ENCODE measurements at regions not wholly inside any gene's neighbourhood (a gene's known extent, or its start where the extent isn't known, plus 50 kb on each side); places are given as distances from the start of the nearest gene placed in this dataset.

GRCh38 chr13:59463023-59463422, 700.7 kb downstream of the DIAPH3 start:
- H3K4me3 ChIP-seq (ENCODE audit: control extremely low read depth in 1 of 5, extremely low read depth in 1 of 5, insufficient read depth in 1 of 5, low read depth in 2 of 5, low read length in 4 of 5), result no peak overlapping the region
- no peaks in the 10 kb centered on the region for H3K9me3 Mint-ChIP-seq (ENCODE audit: insufficient read depth)
- H2AFZ ChIP-seq (ENCODE audit: insufficient read depth, low read depth, low read length, poor library complexity, severe bottlenecking), result no peak overlapping the region
- no peaks in the 10 kb centered on the region for H3K4me1 Mint-ChIP-seq
- DNase-seq, result no peak
- H3K4me2 ChIP-seq (replicated peaks; ENCODE audit: low read depth, low read length, poor library complexity, severe bottlenecking), result no peak overlapping the region
- TF ChIP-seq EZH2 (IDR thresholded peaks at IDR 0.05; ENCODE audit: borderline replicate concordance, insufficient read depth, low read depth, low read length, poor library complexity, severe bottlenecking) (no peak), CTCF (IDR thresholded peaks at IDR 0.05) (no peak)
- H3K4me3 Mint-ChIP-seq, result no peak overlapping the region
- peaks cover 0 to 6% of the 10 kb centered on the region in 2 donors for H3K4me1 ChIP-seq (ENCODE audit: control insufficient read depth in 2 of 2, insufficient read depth in 2 of 2, low read length in 2 of 2)
- POLR2A ChIA-PET, result no interaction called here
- no peak overlapping the region for H3K27ac Mint-ChIP-seq
- CTCF ChIA-PET, result no interaction called here
- intact Hi-C loops (cut with micrococcal nuclease), result no loop called here
- WGBS (ENCODE audit: insufficient coverage), result 97% methylated on average over 3 of the region's 3 CpGs
- no peaks in the 10 kb centered on the region for H3K27me3 ChIP-seq (replicated peaks in 1 of 4; ENCODE audit: control extremely low read depth in 1 of 4, control insufficient read depth in 3 of 4, insufficient read depth in 4 of 4, low read length in 3 of 4)
- no peak overlapping the region for H3K9ac ChIP-seq (ENCODE audit: low read length)
- H3K27ac ChIP-seq (ENCODE audit: low read length in 2 of 2), result no peak overlapping the region
- no peaks in the 10 kb centered on the region for H4K20me1 ChIP-seq (ENCODE audit: control insufficient read depth, insufficient read depth, low read length, poor library complexity, severe bottlenecking)
- no peak for ATAC-seq (ENCODE audit: low read depth)
- peaks cover 0 to 3% (median 0%) of the 10 kb centered on the region in 3 donors for H3K9me3 ChIP-seq (ENCODE audit: control extremely low read depth in 1 of 3, control insufficient read depth in 2 of 3, insufficient read depth in 1 of 3, low read length in 2 of 3)
- no peaks in the 10 kb centered on the region for H3K36me3 ChIP-seq (replicated peaks in 1 of 2; ENCODE audit: control extremely low read depth in 1 of 2, control insufficient read depth in 1 of 2, extremely low read depth in 1 of 2, insufficient read depth in 2 of 2, low read length in 1 of 2)
- H3K27me3 Mint-ChIP-seq, result peaks cover 4% of the 10 kb centered on the region
- no peaks in the 10 kb centered on the region for H3K79me2 ChIP-seq (ENCODE audit: control insufficient read depth, insufficient read depth, low read length)

- no peak overlapping the region for H3K27ac ChIP-seq (ENCODE audit: low read length in 2 of 2)
- no peak overlapping the region for H3K4me3 ChIP-seq (ENCODE audit: control extremely low read depth in 1 of 5, extremely low read depth in 1 of 5, insufficient read depth in 1 of 5, low read depth in 2 of 5, low read length in 4 of 5)
- H3K27me3 ChIP-seq (replicated peaks in 1 of 4; ENCODE audit: control extremely low read depth in 1 of 4, control insufficient read depth in 3 of 4, insufficient read depth in 4 of 4, low read length in 3 of 4), result no peaks in the 10 kb centered on the region
- ChIA-PET POLR2A (no interaction called here), CTCF (no interaction called here)
- H3K79me2 ChIP-seq (ENCODE audit: control insufficient read depth, insufficient read depth, low read length), result no peaks in the 10 kb centered on the region
- DNase-seq (no peak), ATAC-seq (ENCODE audit: low read depth) (no peak)
- Mint-ChIP-seq H3K4me3 (no peak overlapping the region), H3K27ac (no peak overlapping the region), H3K27me3 (peaks cover 4% of the 10 kb centered on the region), H3K9me3 (ENCODE audit: insufficient read depth) (peaks cover 2% of the 10 kb centered on the region), H3K4me1 (no peaks in the 10 kb centered on the region)
- intact Hi-C loops (cut with micrococcal nuclease), result no loop called here
- no peaks in the 10 kb centered on the region for H4K20me1 ChIP-seq (ENCODE audit: control insufficient read depth, insufficient read depth, low read length, poor library complexity, severe bottlenecking)
- H3K9ac ChIP-seq (ENCODE audit: low read length), result no peak overlapping the region
- H2AFZ ChIP-seq (ENCODE audit: insufficient read depth, low read depth, low read length, poor library complexity, severe bottlenecking), result no peak overlapping the region
- H3K4me1 ChIP-seq (ENCODE audit: control insufficient read depth in 2 of 2, insufficient read depth in 2 of 2, low read length in 2 of 2), result no peaks in the 10 kb centered on the region
- TF ChIP-seq EZH2 (IDR thresholded peaks at IDR 0.05; ENCODE audit: borderline replicate concordance, insufficient read depth, low read depth, low read length, poor library complexity, severe bottlenecking), result no peak
- TF ChIP-seq CTCF (IDR thresholded peaks at IDR 0.05), result no peak
- no peak overlapping the region for H3K4me2 ChIP-seq (replicated peaks; ENCODE audit: low read depth, low read length, poor library complexity, severe bottlenecking)
- 10% methylated on average over 2 of the region's 4 CpGs for WGBS (ENCODE audit: insufficient coverage)
- H3K9me3 ChIP-seq (ENCODE audit: control extremely low read depth in 1 of 3, control insufficient read depth in 2 of 3, insufficient read depth in 1 of 3, low read length in 2 of 3), result peaks cover 0 to 3% (median 0%) of the 10 kb centered on the region in 3 donors
- H3K36me3 ChIP-seq (replicated peaks in 1 of 2; ENCODE audit: control extremely low read depth in 1 of 2, control insufficient read depth in 1 of 2, extremely low read depth in 1 of 2, insufficient read depth in 2 of 2, low read length in 1 of 2), result no peaks in the 10 kb centered on the region
Measured at GRCh38 chr13:59464926-59465325, 698.8 kb downstream of the DIAPH3 start.
